GM23338 (cell line): ENCODE measurements at regions not wholly inside any gene's neighbourhood (a gene's known extent, or its start where the extent isn't known, plus 50 kb on each side); places are given as distances from the start of the nearest gene placed in this dataset.
"Not testable (repeated sequence)": the region's sequence is repeated elsewhere in the genome, so short reads cannot be mapped to it uniquely, and the experiment has no call there.

Experiments
- CTCF ChIP-seq, 2 experiments: fragments of 200-600 bp in 1 of 2; sonication (generic) in 1 of 2; conservative IDR thresholded peaks; 2 replicates each; pipeline versions ENCODE4 v1.5.1 to v1.6.1; 2016 to 2017; ENCODE audit warnings: antibody characterized with exemption in 2 of 2, low read depth in 2 of 2, mild to moderate bottlenecking in 2 of 2, moderate library complexity in 1 of 2
- EZH2 ChIP-seq: fragments of 200-600 bp; sonication (generic); IDR thresholded peaks from one replicate; pipeline ENCODE4 v1.8.0; 2017; ENCODE audit warnings: antibody characterized with exemption, mild to moderate bottlenecking, low read depth; ENCODE audit not compliant: unreplicated experiment
- EZH2phosphoT487 ChIP-seq: fragments of 200-600 bp; sonication (generic); IDR thresholded peaks from one replicate; pipeline ENCODE4 v1.8.1; 2018; ENCODE audit warnings: antibody characterized with exemption; ENCODE audit not compliant: unreplicated experiment
- JUNB ChIP-seq: IDR thresholded peaks from one replicate; pipeline ENCODE4 v1.6.1; 2016; ENCODE audit warnings: antibody characterized with exemption; ENCODE audit not compliant: unreplicated experiment
- POLR2AphosphoS5 ChIP-seq: IDR thresholded peaks from 2 replicates; pipeline ENCODE4 v1.6.1; 2016; ENCODE audit warnings: antibody characterized with exemption, low read depth
- REST ChIP-seq: IDR thresholded peaks from one replicate; pipeline ENCODE4 v1.6.1; 2018; ENCODE audit warnings: antibody characterized with exemption; ENCODE audit not compliant: unreplicated experiment

- TF ChIP-seq REST; CTCF (conservative IDR thresholded peaks at IDR 0.05; ENCODE audit: low read depth in 2 of 2); EZH2phosphoT487; POLR2AphosphoS5; EZH2; JUNB: not testable (repeated sequence)
Measured at GRCh38 chr14:19242529-19242928, 191.6 kb downstream of the POTEG start.
